SK-N-MC (cell line): ENCODE measurements at regions not wholly inside any gene's neighbourhood (a gene's known extent, or its start where the extent isn't known, plus 50 kb on each side); places are given as distances from the start of the nearest gene placed in this dataset.

ENCODE experiments used
- DNase-seq: peaks from one replicate; pipeline ENCODE4 v3.0.0-alpha.2; 2011; ENCODE audit warnings: low read depth, low spot score
- H3K27ac ChIP-seq: fragments of 200-600 bp; sonication (generic); 2 replicates; pipeline ENCODE4 v1.5.1; 2016; ENCODE audit warnings: mixed run types
- H3K36me3 ChIP-seq: fragments of 200-600 bp; sonication (generic); 2 replicates; pipeline ENCODE4 v1.6.1; 2017; ENCODE audit warnings: antibody characterized with exemption, low read length, mixed read lengths; ENCODE audit not compliant: insufficient read depth
- H3K4me3 ChIP-seq: fragments of 200-600 bp; sonication (generic); 2 replicates; pipeline ENCODE4 v1.5.1; 2016
- H3K9ac ChIP-seq: fragments of 200-600 bp; sonication (generic); 2 replicates; pipeline ENCODE4 v1.8.0; 2017; ENCODE audit warnings: mixed run types, mixed read lengths; ENCODE audit not compliant: insufficient read length
- H3K9me3 ChIP-seq: fragments of 200-600 bp; sonication (generic); 2 replicates; pipeline ENCODE4 v1.6.1; 2017; ENCODE audit warnings: low read depth, mild to moderate bottlenecking, antibody characterized with exemption, low read length, moderate library complexity, mixed read lengths
- EZH2 ChIP-seq: fragments of 200-600 bp; sonication (generic); IDR thresholded peaks from one replicate; pipeline ENCODE4 v1.6.1; 2017; ENCODE audit warnings: antibody characterized with exemption
- FOXP2 ChIP-seq: optimal IDR thresholded peaks from 2 replicates; pipeline ENCODE3; 2011; ENCODE audit warnings: mild to moderate bottlenecking, moderate library complexity; ENCODE audit not compliant: insufficient read depth; ENCODE audit errors: extremely low read length, control extremely low read depth
- POLR2AphosphoS5 ChIP-seq: IDR thresholded peaks from 2 replicates; pipeline ENCODE4 v1.6.1; 2012; ENCODE audit warnings: mild to moderate bottlenecking, low read depth, low read length, borderline replicate concordance

GRCh38 chr18:29154758-29155725 lies 978.1 kb upstream of the CDH2 start:
- Histone ChIP-seq H3K4me3 (no peak overlapping the region), H3K9me3 (no peaks in the 10 kb centered on the region), H3K27ac (no peak overlapping the region), H3K9ac (no peak overlapping the region), H3K36me3 (no peaks in the 10 kb centered on the region)
- TF ChIP-seq POLR2AphosphoS5, result no peak
- TF ChIP-seq EZH2, result no peak
- TF ChIP-seq FOXP2, result no peak
- no peak for DNase-seq

- Histone ChIP-seq H3K9ac (no peak overlapping the region), H3K9me3 (no peaks in the 10 kb centered on the region), H3K4me3 (no peak overlapping the region), H3K27ac (no peak overlapping the region), H3K36me3 (no peaks in the 10 kb centered on the region)
- TF ChIP-seq EZH2 (no peak), POLR2AphosphoS5 (no peak), FOXP2 (no peak)
- DNase-seq, result no peak
Observed at GRCh38 chr18:29154196-29154757, 977.3 kb upstream of the CDH2 start.

- Histone ChIP-seq H3K9ac (no peak overlapping the region), H3K4me3 (no peak overlapping the region), H3K36me3 (no peaks in the 10 kb centered on the region), H3K27ac (no peak overlapping the region), H3K9me3 (no peaks in the 10 kb centered on the region)
- TF ChIP-seq FOXP2 (no peak), POLR2AphosphoS5 (no peak), EZH2 (no peak)
- no peak for DNase-seq
Observed at GRCh38 chr18:29153091-29153490, 976.2 kb upstream of the CDH2 start.

- Histone ChIP-seq H3K9ac (no peak overlapping the region), H3K4me3 (peak overlapping the region; percentile 32), H3K36me3 (no peaks in the 10 kb centered on the region), H3K9me3 (no peaks in the 10 kb centered on the region), H3K27ac (peak overlapping the region; percentile 14; the same call in 1 of the 2 replicates)
- DNase-seq, result peak; percentile 5
- TF ChIP-seq POLR2AphosphoS5 (no peak), EZH2 (no peak)
Observed at GRCh38 chr18:29147944-29148343, 971.0 kb upstream of the CDH2 start.

- H3K9ac ChIP-seq, result no peak overlapping the region
- TF ChIP-seq EZH2 (no peak), POLR2AphosphoS5 (no peak), FOXP2 (no peak)
- no peak overlapping the region for H3K4me3 ChIP-seq
- no peak overlapping the region for H3K27ac ChIP-seq
- DNase-seq, result no peak
- no peaks in the 10 kb centered on the region for H3K36me3 ChIP-seq
- no peaks in the 10 kb centered on the region for H3K9me3 ChIP-seq
Observed at GRCh38 chr18:29146068-29146467, 969.1 kb upstream of the CDH2 start.

GRCh38 chr18:29140590-29140989 lies 963.7 kb upstream of the CDH2 start:
- Histone ChIP-seq H3K4me3 (no peak overlapping the region), H3K27ac (no peak overlapping the region), H3K9me3 (no peaks in the 10 kb centered on the region), H3K9ac (no peak overlapping the region), H3K36me3 (no peaks in the 10 kb centered on the region)
- no peak for TF ChIP-seq EZH2
- no peak for DNase-seq

GRCh38 chr18:29137773-29138495 lies 961.0 kb upstream of the CDH2 start:
- DNase-seq, result no peak
- no peak for TF ChIP-seq FOXP2
- TF ChIP-seq POLR2AphosphoS5, result no peak
- no peak for TF ChIP-seq EZH2
- H3K4me3 ChIP-seq, result no peak overlapping the region

GRCh38 chr18:29123706-29124530 lies 947.0 kb upstream of the CDH2 start:
- no peaks in the 10 kb centered on the region for H3K9me3 ChIP-seq
- H3K27ac ChIP-seq, result no peak overlapping the region
- no peak for DNase-seq
- TF ChIP-seq FOXP2 (no peak), EZH2 (no peak), POLR2AphosphoS5 (no peak)
- H3K36me3 ChIP-seq, result no peaks in the 10 kb centered on the region
- no peak overlapping the region for H3K4me3 ChIP-seq
- no peak overlapping the region for H3K9ac ChIP-seq

More at GRCh38 chr18:29137773-29138495, 961.0 kb upstream of the CDH2 start:
- Histone ChIP-seq H3K9ac (no peak overlapping the region), H3K36me3 (no peaks in the 10 kb centered on the region), H3K9me3 (no peaks in the 10 kb centered on the region), H3K27ac (no peak overlapping the region)
